ENCODE measurements at regions not wholly inside any gene's neighbourhood (a gene's known extent, or its start where the extent isn't known, plus 50 kb on each side); places are given as distances from the start of the nearest gene placed in this dataset.

DNA sequence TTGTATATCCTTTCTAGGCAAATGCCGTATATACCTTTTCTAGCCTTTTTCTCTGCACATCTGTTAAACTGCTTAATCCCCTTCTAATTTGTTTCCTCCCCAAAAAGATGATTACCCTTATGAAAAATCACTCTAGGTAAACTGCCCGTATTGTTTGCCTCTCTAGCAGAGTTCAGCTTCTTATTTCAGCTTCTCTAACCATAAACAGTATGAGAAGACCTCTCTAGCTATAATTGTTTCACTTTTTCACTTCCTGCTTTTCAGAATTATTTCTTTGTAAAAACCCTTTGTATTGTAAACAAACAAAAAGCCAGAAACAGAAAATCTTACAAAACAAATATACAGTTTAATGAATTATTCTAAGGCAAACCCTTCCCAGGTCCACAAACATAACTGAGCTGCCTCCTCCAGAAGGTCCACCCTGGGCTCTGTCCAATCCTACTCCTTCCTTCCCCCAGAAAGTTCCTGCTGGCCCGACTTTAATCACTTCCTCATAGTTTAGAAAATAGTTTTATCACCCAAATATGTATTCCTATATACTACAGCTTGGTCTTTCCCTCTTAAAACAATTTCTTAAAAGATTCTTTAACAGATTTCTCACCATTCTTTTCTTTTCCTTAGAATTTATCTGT is 158.1 kb downstream of the FGF1 start:
- Mint-ChIP-seq H3K4me1 (ENCODE audit: insufficient read depth, unreplicated experiment) (peaks cover 21% of the 10 kb centered on the region), H3K27me3 (ENCODE audit: insufficient read depth, unreplicated experiment) (no peaks in the 10 kb centered on the region), H3K9me3 (ENCODE audit: unreplicated experiment) (no peaks in the 10 kb centered on the region), H3K36me3 (ENCODE audit: insufficient read depth, unreplicated experiment) (no peaks in the 10 kb centered on the region), H3K4me3 (ENCODE audit: unreplicated experiment) (no peak overlapping the region), H3K27ac (ENCODE audit: low read depth, unreplicated experiment) (no peak overlapping the region)
- no peak for DNase-seq (ENCODE audit: unreplicated experiment)
- no TSS peak for BruUV-seq (replicated peaks)
- ChIA-PET CTCF (interaction anchor here (0.6 to 1.3 kb wide), 5 partner anchors 20 to 383 kb away, joined by 3 to 5 read pairs (median 4); no protein-coding TSS in a partner anchor), POLR2A (interaction anchor here (0.8 to 2.0 kb wide), 2 partner anchors 9 to 109 kb away, joined by 3 to 9 read pairs; no protein-coding TSS in a partner anchor)
- TF ChIP-seq, protein P1, sequence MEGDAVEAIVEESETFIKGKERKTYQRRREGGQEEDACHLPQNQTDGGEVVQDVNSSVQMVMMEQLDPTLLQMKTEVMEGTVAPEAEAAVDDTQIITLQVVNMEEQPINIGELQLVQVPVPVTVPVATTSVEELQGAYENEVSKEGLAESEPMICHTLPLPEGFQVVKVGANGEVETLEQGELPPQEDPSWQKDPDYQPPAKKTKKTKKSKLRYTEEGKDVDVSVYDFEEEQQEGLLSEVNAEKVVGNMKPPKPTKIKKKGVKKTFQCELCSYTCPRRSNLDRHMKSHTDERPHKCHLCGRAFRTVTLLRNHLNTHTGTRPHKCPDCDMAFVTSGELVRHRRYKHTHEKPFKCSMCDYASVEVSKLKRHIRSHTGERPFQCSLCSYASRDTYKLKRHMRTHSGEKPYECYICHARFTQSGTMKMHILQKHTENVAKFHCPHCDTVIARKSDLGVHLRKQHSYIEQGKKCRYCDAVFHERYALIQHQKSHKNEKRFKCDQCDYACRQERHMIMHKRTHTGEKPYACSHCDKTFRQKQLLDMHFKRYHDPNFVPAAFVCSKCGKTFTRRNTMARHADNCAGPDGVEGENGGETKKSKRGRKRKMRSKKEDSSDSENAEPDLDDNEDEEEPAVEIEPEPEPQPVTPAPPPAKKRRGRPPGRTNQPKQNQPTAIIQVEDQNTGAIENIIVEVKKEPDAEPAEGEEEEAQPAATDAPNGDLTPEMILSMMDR (IDR thresholded peaks at IDR 0.05; ENCODE audit: unreplicated experiment): no peak
- intact Hi-C loops (cut with micrococcal nuclease): loop anchor here (2.0 kb wide), 1 partner anchor 53 kb away; no protein-coding TSS in a partner anchor

DNA sequence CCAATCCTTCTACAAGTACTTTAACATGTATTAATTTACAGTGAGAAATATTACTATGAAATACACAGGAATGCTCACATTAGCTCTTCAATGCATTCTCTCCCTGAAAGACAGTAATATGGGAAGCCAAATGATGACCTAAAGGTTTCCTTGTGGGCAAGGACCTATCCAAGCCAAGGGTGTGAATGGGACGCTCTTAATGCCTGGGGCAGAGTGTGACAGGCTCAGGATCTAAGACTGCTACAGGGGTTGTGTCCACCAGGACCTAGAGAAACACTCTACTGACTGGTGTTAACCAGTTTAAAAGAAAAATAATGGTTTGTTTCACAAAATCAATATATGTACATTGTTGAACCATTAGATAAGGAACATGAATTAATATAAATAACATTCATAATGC is 158.7 kb downstream of the FGF1 start:
- Mint-ChIP-seq H3K4me3 (ENCODE audit: unreplicated experiment) (no peak overlapping the region), H3K4me1 (ENCODE audit: insufficient read depth, unreplicated experiment) (peaks cover 21% of the 10 kb centered on the region), H3K36me3 (ENCODE audit: insufficient read depth, unreplicated experiment) (no peaks in the 10 kb centered on the region), H3K27ac (ENCODE audit: low read depth, unreplicated experiment) (no peak overlapping the region), H3K27me3 (ENCODE audit: insufficient read depth, unreplicated experiment) (no peaks in the 10 kb centered on the region), H3K9me3 (ENCODE audit: unreplicated experiment) (no peaks in the 10 kb centered on the region)
- intact Hi-C loops (cut with micrococcal nuclease): no loop called here
- CTCF ChIA-PET: interaction anchor here (0.6 to 1.3 kb wide), 6 partner anchors 19 to 382 kb away, joined by 3 to 5 read pairs (median 3); no protein-coding TSS in a partner anchor
- BruUV-seq (replicated peaks): no TSS peak
- TF ChIP-seq, protein P1 (IDR thresholded peaks at IDR 0.05; ENCODE audit: unreplicated experiment): no peak
- POLR2A ChIA-PET: interaction anchor here (2.0 kb wide), 1 partner anchor 9 kb away, joined by 9 read pairs; no protein-coding TSS in a partner anchor
- DNase-seq (ENCODE audit: unreplicated experiment): no peak

DNA sequence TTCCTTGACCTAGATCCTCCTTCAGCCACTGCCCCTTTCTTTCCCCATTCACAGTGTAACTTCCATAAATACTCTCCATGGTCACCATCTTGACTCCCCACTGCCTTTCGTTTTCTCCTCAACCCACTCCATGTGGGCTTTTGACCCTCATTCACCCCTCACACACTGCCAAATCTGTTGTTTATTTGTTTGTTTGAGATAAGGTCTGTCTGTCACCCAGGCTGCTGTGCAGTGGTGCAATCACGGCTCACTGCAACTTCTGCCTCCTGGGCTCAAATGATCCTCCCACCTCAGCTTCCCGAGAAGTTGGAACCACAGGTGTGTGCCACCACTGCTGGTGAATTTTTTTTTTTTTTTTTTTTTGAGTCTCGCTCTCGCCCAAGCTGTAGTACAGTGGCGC is 162.9 kb downstream of the FGF1 start:
- DNase-seq (ENCODE audit: unreplicated experiment): no peak
- intact Hi-C loops (cut with micrococcal nuclease): no loop called here
- Mint-ChIP-seq H3K9me3 (ENCODE audit: unreplicated experiment) (no peaks in the 10 kb centered on the region), H3K36me3 (ENCODE audit: insufficient read depth, unreplicated experiment) (no peaks in the 10 kb centered on the region), H3K4me3 (ENCODE audit: unreplicated experiment) (no peak overlapping the region), H3K27ac (ENCODE audit: low read depth, unreplicated experiment) (no peak overlapping the region), H3K27me3 (ENCODE audit: insufficient read depth, unreplicated experiment) (no peaks in the 10 kb centered on the region), H3K4me1 (ENCODE audit: insufficient read depth, unreplicated experiment) (peaks cover 10% of the 10 kb centered on the region)
- BruUV-seq (replicated peaks): no TSS peak
- ChIA-PET POLR2A (interaction anchor here (0.7 kb wide), 1 partner anchor 20 kb away, joined by 4 read pairs; no protein-coding TSS in a partner anchor), CTCF (interaction anchor here (0.6 kb wide), 2 partner anchors 80 to 149 kb away, joined by 3 to 4 read pairs; no protein-coding TSS in a partner anchor)
- TF ChIP-seq, protein P1 (IDR thresholded peaks at IDR 0.05; ENCODE audit: unreplicated experiment): no peak

DNA sequence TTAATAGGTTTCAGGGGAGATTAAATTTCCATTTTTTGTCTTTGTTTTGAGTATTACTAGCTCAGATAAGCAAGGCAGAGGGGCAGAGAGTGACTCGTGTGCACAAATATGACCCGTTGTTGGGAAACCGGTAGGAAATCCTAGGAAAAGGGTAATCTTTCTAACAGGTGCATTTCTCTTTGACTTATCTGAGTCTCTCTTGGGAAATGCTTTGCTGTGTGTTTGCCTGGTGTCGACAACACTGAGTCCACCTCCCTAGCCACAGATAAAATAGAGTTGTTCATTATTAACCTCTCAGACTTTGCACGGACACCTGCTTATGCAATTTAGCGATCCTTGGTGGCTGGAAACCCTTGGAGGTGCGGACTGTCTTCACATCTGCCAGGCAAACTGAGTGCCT is 164.2 kb downstream of the FGF1 start:
- DNase-seq (ENCODE audit: unreplicated experiment): no peak
- no peak overlapping the region for H3K4me3 Mint-ChIP-seq (ENCODE audit: unreplicated experiment)
- no peak overlapping the region for H3K27ac Mint-ChIP-seq (ENCODE audit: low read depth, unreplicated experiment)
- intact Hi-C loops (cut with micrococcal nuclease): no loop called here
- ChIA-PET POLR2A (no interaction called here), CTCF (no interaction called here)
- no peaks in the 10 kb centered on the region for H3K27me3 Mint-ChIP-seq (ENCODE audit: insufficient read depth, unreplicated experiment)
- no peaks in the 10 kb centered on the region for H3K4me1 Mint-ChIP-seq (ENCODE audit: insufficient read depth, unreplicated experiment)
- peaks cover 4% of the 10 kb centered on the region for H3K9me3 Mint-ChIP-seq (ENCODE audit: unreplicated experiment)
- no TSS peak for BruUV-seq (replicated peaks)
- no peaks in the 10 kb centered on the region for H3K36me3 Mint-ChIP-seq (ENCODE audit: insufficient read depth, unreplicated experiment)
- TF ChIP-seq, protein P1 (IDR thresholded peaks at IDR 0.05; ENCODE audit: unreplicated experiment): no peak
